GM12891 (cell line): ENCODE measurements at regions not wholly inside any gene's neighbourhood (a gene's known extent, or its start where the extent isn't known, plus 50 kb on each side); places are given as distances from the start of the nearest gene placed in this dataset.

Experiments used
- POLR2A ChIP-seq: IDR thresholded peaks from 2 replicates; pipeline ENCODE4 v1.6.1; 2011; ENCODE audit warnings: low read depth, low read length, control low read depth
- POLR2AphosphoS5 ChIP-seq: IDR thresholded peaks from 2 replicates; pipeline ENCODE4 v1.6.1; 2011; ENCODE audit warnings: low read depth, low read length, control low read depth

GRCh38 chr5:164998142-164998541 is 1492.7 kb downstream of the MAT2B start:
- TF ChIP-seq POLR2AphosphoS5 (no peak), POLR2A (no peak)
